HG03565 (cell line): ENCODE measurements at regions not wholly inside any gene's neighbourhood (a gene's known extent, or its start where the extent isn't known, plus 50 kb on each side); places are given as distances from the start of the nearest gene placed in this dataset.

Experiments used
- ATAC-seq: cut with Tn5 transposase; IDR thresholded peaks from one replicate; pipeline ENCODE4 v1.9.1; 2021; ENCODE audit warnings: mild to moderate bottlenecking, moderate library complexity; ENCODE audit not compliant: unreplicated experiment

DNA sequence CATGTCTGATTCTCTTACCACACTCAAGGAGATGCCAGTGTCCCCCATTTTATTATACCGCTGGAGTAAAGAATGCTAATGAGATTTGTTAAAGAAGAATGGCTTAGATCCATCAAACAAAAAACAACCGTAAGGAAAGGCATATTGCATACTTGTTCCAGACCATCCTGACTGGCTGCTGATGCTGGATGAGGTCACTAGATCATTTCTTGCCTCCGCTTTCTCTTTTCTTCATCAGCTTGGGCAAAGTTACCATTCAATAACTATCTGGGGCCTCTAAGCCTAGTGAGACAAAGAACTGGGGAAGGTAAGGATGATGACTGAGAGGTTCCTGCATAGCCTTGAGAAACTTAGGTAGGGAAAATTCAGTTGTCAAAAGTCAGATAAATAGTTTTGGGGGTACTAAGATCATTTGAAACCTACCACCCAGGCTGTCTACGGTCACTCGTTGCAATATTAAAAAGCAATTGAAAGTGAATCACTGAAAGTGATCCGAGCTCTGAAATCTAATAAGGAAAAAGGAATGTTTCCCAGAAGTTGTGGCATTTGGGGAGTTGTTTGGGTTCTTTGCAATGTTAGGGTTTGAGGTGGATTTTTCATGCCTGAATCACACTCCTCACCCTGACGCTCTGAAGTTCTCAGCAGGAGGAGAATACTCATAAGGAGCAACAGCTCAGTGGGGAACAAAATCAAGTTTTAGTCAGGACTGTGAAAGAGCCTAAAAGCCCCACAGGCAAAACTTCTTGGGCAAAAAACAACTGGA lies 176.8 kb downstream of the HHIPL2 start:
- ATAC-seq: no peak

GRCh38 chr1:222370081-222370912 lies 177.6 kb downstream of the HHIPL2 start:
- no peak for ATAC-seq

GRCh38 chr1:222369148-222369547 lies 178.8 kb downstream of the HHIPL2 start:
- no peak for ATAC-seq

DNA sequence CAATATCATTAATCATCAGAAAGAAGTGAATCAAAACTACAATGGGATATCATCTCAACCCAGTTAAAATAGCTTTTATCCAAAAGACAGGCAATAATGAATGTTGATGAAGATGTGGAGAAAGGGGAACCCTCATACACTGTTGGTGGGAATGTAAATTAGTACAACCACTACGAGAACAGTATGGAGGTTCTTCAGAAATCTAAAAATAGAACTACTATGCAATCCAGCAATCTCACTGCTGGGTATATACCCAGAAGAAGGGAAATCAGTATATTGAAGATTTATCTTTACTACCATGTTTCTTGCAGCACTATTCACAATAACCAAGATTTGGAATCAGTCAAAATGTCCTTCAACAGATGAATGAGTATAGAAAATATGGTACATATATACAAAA lies 189.8 kb downstream of the HHIPL2 start:
- no peak for ATAC-seq

- no peak for ATAC-seq
Observed at GRCh38 chr1:222357252-222357651, 190.7 kb downstream of the HHIPL2 start.

DNA sequence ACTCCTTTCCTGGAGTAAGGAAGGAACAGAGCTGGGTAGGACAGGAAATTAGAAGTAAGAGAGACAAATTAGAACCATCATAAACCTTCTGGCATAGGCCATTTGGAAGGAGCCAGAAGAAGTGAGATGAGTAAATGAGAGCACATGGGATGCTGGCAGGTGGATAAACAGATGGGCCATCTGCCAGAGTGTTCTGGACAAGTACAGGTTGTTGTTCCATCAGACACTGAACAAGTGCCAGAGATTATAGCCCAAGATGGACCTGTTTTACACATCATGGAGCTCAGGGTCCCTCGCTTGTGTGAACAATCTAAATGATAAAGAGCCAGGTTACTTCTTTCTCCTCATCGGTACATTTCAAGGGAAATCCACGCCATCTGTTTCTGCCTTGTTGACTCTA lies 200.3 kb downstream of the HHIPL2 start:
- no peak for ATAC-seq

GRCh38 chr1:222346955-222347354 lies 200.9 kb downstream of the HHIPL2 start:
- no peak for ATAC-seq

- no peak for ATAC-seq
Observed at GRCh38 chr1:222339376-222339947, 208.4 kb downstream of the HHIPL2 start.

DNA sequence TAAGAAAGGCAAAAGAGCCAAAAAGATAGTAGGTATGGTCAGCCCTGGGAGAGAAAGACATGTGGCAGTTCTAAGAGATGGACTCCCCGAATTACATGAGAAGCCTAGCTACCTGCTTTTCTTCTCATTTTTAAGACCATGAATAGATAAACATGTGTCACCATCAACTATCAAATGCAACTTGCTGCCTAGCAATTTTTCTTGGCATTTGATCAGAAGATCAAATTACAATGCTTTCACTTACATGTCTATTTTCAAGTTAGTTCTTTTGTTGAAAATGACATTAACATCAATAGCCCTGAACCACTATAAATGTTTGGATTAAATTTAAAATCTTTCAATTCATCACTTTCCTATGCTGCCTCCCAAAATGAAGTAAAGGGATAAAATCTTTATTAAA lies 212.3 kb downstream of the HHIPL2 start:
- ATAC-seq: no peak

DNA sequence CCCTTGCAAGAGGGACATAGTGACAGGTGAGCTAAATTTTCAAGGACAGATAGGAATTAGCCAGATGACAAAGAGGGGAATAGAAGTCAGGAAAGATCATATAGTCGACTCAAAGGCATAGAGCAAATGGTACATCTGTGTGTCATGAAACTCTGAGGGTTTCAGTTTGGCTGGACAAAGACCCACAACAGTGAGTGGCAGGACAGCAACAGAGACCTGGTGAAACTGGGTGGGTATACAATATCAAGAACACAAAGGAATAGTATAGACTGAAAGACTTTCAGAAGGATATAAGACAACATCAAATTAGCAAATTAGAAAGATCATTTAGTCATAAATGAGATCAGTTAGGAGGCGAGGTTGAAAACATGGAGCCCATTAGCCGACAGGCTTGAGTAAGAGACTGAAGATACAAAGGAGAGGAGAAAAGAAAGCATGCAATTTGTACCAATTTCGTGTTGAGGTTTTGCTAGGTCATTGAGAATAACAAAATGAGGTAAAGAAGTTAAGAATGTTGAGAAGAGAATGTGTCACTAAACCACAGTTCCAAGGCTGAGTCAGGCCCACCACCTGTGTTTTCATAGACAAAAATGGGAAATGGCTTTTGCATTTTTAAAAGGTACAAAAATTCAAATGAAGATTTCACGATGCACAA lies 213.8 kb downstream of the HHIPL2 start:
- ATAC-seq: no peak

- ATAC-seq: no peak
Observed at GRCh38 chr1:222331765-222332164, 216.1 kb downstream of the HHIPL2 start.

- no peak for ATAC-seq
Observed at GRCh38 chr1:222331340-222331739, 216.6 kb downstream of the HHIPL2 start.

GRCh38 chr1:222329493-222330045 lies 218.3 kb downstream of the HHIPL2 start:
- no peak for ATAC-seq

DNA sequence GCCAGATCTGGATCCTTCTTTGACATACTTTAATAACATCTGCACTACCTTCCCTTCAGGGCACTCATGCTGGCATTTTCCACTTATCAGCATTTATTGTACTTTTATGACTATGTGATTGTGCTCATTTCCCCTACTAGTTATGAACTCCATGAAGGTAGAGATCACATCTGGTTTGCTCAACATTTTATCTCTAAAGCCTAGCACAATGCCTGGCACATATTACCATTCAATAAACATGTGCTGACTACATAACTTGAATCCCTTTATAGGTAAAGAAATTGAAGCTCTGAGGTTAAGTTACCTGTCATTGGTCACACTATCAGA lies 221.2 kb downstream of the HHIPL2 start:
- no peak for ATAC-seq

DNA sequence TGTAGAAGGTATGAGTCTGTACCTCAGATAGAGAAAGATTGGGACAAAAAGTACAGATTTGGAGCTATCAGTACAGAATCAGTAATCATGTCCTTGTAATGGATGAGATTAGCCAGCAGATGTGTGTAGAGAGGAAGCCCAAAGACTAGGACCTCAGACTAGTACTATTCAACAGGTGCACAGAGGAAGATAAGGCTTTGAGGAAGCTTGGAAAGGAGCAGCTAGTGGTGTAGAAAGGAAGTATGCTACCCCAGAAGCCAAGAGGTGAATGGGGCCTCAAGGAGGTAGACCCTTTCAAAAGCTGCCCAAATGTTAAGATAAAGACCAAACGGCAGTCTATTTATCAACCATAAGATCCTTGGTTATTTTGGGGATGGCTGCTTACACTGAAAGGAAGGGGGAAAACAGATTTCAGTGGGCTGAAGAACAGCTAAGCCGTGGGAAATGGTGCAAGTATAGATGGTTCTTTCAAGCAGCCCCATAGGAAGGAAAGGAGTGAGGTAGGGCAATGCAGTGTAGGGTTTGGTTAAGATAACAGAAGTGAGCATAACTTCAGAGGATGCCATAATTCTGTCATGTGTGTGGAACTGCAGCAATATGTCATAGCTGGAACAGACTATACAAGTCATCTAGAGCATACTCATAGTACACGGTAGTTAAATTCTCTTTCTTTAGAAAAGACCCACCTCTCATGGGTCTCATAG lies 221.7 kb downstream of the HHIPL2 start:
- ATAC-seq: no peak

- no peak for ATAC-seq
Observed at GRCh38 chr1:222325506-222325905, 222.4 kb downstream of the HHIPL2 start.

- ATAC-seq: no peak
Observed at GRCh38 chr1:222314839-222315238, 233.1 kb downstream of the HHIPL2 start.

DNA sequence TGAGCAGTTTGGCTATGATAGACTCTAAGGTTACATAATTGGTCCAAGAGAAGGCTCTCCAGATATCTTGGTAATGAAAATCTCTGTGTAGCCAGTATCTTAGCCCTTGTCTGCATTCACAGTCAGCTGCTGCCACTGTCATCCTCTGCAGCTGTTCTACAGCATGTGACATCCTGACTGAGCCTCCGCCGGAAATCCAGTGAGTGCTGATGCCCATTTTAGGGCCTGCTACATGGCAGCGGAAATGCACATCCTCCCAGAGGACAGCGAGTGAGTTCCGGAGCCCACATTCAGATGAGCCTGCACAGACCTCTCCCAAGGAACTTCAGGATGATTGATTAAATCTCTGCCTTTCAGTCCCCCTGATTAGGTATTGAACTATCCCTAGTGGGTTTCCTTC lies 237.1 kb downstream of the HHIPL2 start:
- ATAC-seq: no peak

GRCh38 chr1:222307621-222308020 lies 240.3 kb downstream of the HHIPL2 start:
- no peak for ATAC-seq

GRCh38 chr1:222306512-222306911 lies 241.4 kb downstream of the HHIPL2 start:
- ATAC-seq: no peak

DNA sequence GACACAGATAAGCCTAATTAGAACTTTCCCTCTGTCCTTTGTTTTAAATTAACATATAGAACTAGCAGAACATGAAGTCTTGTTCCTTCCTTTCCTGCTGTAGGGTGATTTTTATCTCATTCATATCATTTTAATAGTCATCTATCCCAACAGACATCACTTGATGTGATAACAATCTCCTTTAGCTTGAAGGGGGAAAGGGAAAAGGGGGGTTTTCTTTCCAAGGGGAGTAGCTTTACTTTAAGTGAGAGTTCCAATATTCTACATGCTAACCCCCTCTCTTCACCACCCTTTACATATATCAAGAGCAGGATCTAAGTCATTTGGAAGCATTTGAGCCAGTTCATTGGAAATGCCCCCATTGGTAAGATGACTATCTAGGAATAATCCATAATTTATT lies 241.9 kb downstream of the HHIPL2 start:
- no peak for ATAC-seq
